Endothelial cell of umbilical vein (primary cell): ENCODE measurements at regions not wholly inside any gene's neighbourhood (a gene's known extent, or its start where the extent isn't known, plus 50 kb on each side); places are given as distances from the start of the nearest gene placed in this dataset.

Experiments used
- CTCF ChIP-seq, 2 donors: IDR thresholded peaks; 1 replicate in 1 of 2; 2 replicates in 1 of 2; pipeline ENCODE4 v1.5.1; 2011; ENCODE audit warnings: low read length in 2 of 2, mild to moderate bottlenecking in 2 of 2, moderate library complexity in 2 of 2, control low read depth in 1 of 2, inconsistent platforms in 1 of 2, low read depth in 1 of 2; ENCODE audit not compliant: insufficient read depth in 1 of 2; ENCODE audit errors: extremely low read depth in 1 of 2
- EZH2 ChIP-seq: IDR thresholded peaks from 2 replicates; pipeline ENCODE4 v1.6.1; 2012; ENCODE audit warnings: borderline replicate concordance, low read depth, mild to moderate bottlenecking, moderate library complexity, low read length, inconsistent platforms; ENCODE audit not compliant: severe bottlenecking
- MYC ChIP-seq: IDR thresholded peaks from one replicate; pipeline ENCODE4 v1.6.1; 2011; ENCODE audit warnings: mild to moderate bottlenecking, low read depth, low read length
- POLR2A ChIP-seq: IDR thresholded peaks from 2 replicates; pipeline ENCODE4 v1.6.1; 2012; ENCODE audit warnings: low read depth, mild to moderate bottlenecking, control low read depth, low read length
- POLR2AphosphoS5 ChIP-seq: IDR thresholded peaks from 2 replicates; pipeline ENCODE4 v1.6.1; 2012; ENCODE audit warnings: low read depth, mild to moderate bottlenecking, control low read depth, low read length, moderate library complexity; ENCODE audit not compliant: insufficient read depth

- TF ChIP-seq CTCF (IDR thresholded peaks at IDR 0.05; ENCODE audit: extremely low read depth in 1 of 2, insufficient read depth in 1 of 2, low read depth in 1 of 2, low read length in 2 of 2) (no peak), POLR2A (no peak), POLR2AphosphoS5 (no peak), EZH2 (no peak), MYC (no peak)
Observed at GRCh38 chr6:122202576-122203137, 196.8 kb upstream of the HSF2 start.
